GM12891 (cell line): ENCODE measurements at regions not wholly inside any gene's neighbourhood (a gene's known extent, or its start where the extent isn't known, plus 50 kb on each side); places are given as distances from the start of the nearest gene placed in this dataset.

Experiments
- PAX5 ChIP-seq: IDR thresholded peaks from 2 replicates; pipeline ENCODE4 v1.6.1; 2011; ENCODE audit warnings: low read length, moderate library complexity, mild to moderate bottlenecking; ENCODE audit not compliant: insufficient read depth, severe bottlenecking
- POLR2A ChIP-seq: IDR thresholded peaks from 2 replicates; pipeline ENCODE4 v1.6.1; 2011; ENCODE audit warnings: low read depth, low read length, control low read depth
- POLR2AphosphoS5 ChIP-seq: IDR thresholded peaks from 2 replicates; pipeline ENCODE4 v1.6.1; 2011; ENCODE audit warnings: low read depth, low read length, control low read depth
- POU2F2 ChIP-seq: IDR thresholded peaks from 2 replicates; pipeline ENCODE4 v1.6.1; 2011; ENCODE audit warnings: low read depth, mild to moderate bottlenecking, control low read depth, low read length, moderate library complexity
- TAF1 ChIP-seq: IDR thresholded peaks from 2 replicates; pipeline ENCODE4 v1.6.1; 2011; ENCODE audit warnings: low read depth, low read length, control low read depth

DNA sequence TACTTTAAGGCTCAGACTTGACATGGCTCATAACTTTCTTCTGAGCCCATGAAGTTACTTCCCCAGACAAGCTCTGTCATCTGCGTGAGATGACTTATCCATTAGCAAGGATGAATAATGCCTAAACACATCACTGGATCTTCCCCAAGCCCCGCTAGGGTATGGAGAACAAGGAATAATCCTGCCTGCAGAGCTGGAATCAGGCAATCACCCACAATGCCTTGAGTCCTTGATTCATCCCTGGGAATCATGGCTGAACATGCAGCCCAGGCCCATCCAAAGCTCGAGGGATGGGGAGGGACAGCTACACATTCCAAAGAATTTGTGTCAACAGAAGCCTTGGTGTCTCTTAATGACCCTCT, 131.7 kb downstream of the PSMG1 start:
- no peak for TF ChIP-seq POLR2A
- no peak for TF ChIP-seq POLR2AphosphoS5
- TF ChIP-seq TAF1: no peak
- no peak for TF ChIP-seq POU2F2
- TF ChIP-seq PAX5: no peak
